Lower lobe of right lung (tissue), 2 donors: ENCODE measurements at regions not wholly inside any gene's neighbourhood (a gene's known extent, or its start where the extent isn't known, plus 50 kb on each side); places are given as distances from the start of the nearest gene placed in this dataset.
A peak's percentile ranks its signal among the peaks of the same experiment; 100 is the strongest.

Source experiments
- ATAC-seq, 2 donors: fragments of 200-7000 bp; cut with Tn5 transposase; one replicate each; pipeline ENCODE4 v1.9.1; 2020 to 2022; ENCODE audit warnings: mild to moderate bottlenecking in 2 of 2, moderate library complexity in 2 of 2
- DNase-seq: peaks from one replicate; pipeline ENCODE4 v3.0.0-alpha.2; 2020
- H3K27ac ChIP-seq: fragments of 200-600 bp; one replicate; pipeline ENCODE4 v1.8.0; 2022
- H3K27me3 ChIP-seq: fragments of 200-600 bp; one replicate; pipeline ENCODE4 v1.8.0; 2022; ENCODE audit warnings: low read depth
- H3K36me3 ChIP-seq: fragments of 200-600 bp; one replicate; pipeline ENCODE4 v1.8.0; 2022; ENCODE audit warnings: mild to moderate bottlenecking
- H3K4me1 ChIP-seq: fragments of 200-600 bp; one replicate; pipeline ENCODE4 v1.8.0; 2022
- H3K4me3 ChIP-seq: fragments of 200-600 bp; one replicate; pipeline ENCODE4 v1.8.0; 2022; ENCODE audit warnings: mild to moderate bottlenecking
- H3K9me3 ChIP-seq: fragments of 200-600 bp; one replicate; pipeline ENCODE4 v1.8.0; 2022
- intact Hi-C: fragments of 100-400 bp; cut with DNase I; formaldehyde crosslinking; loops from one replicate; pipeline ENCODE4 v1.11.0; 2022
- TF ChIP-seq, protein P1 (sequence below): fragments of 200-600 bp; IDR thresholded peaks from one replicate; pipeline ENCODE4 v1.8.0; 2022; ENCODE audit warnings: antibody characterized with exemption, mild to moderate bottlenecking
- donor health status: DM: no; HTN: yes; CAD: no; lungs with severe emphysema.

DNA sequence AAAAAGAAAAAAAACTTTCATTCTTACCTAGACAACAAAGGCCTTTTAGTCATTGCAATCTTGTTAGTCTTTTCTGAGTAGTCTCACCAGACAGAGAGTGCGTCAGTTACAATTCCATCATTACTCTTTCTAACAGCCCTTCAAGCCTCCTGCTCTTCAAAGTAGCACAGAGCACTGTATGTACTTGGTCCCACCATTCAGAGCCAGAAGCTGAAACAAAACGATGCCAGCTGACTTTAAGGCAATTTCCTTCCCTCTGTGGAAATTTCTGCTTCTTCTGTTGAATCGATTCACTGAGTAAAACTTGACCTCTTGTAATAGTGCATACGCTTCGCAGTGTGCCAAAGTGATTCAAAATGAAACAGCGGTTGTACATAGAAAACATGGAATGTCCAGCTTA, 57.7 kb upstream of the TENM3 start:
- TF ChIP-seq, protein P1, sequence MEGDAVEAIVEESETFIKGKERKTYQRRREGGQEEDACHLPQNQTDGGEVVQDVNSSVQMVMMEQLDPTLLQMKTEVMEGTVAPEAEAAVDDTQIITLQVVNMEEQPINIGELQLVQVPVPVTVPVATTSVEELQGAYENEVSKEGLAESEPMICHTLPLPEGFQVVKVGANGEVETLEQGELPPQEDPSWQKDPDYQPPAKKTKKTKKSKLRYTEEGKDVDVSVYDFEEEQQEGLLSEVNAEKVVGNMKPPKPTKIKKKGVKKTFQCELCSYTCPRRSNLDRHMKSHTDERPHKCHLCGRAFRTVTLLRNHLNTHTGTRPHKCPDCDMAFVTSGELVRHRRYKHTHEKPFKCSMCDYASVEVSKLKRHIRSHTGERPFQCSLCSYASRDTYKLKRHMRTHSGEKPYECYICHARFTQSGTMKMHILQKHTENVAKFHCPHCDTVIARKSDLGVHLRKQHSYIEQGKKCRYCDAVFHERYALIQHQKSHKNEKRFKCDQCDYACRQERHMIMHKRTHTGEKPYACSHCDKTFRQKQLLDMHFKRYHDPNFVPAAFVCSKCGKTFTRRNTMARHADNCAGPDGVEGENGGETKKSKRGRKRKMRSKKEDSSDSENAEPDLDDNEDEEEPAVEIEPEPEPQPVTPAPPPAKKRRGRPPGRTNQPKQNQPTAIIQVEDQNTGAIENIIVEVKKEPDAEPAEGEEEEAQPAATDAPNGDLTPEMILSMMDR, result no peak
- H3K27me3 ChIP-seq, result no peaks in the 10 kb centered on the region
- ATAC-seq (no peak), DNase-seq (no peak)
- H3K36me3 ChIP-seq, result no peaks in the 10 kb centered on the region
- no peak overlapping the region for H3K4me3 ChIP-seq
- no peaks in the 10 kb centered on the region for H3K9me3 ChIP-seq
- intact Hi-C loops, result no loop called here
- no peaks in the 10 kb centered on the region for H3K4me1 ChIP-seq
- H3K27ac ChIP-seq, result no peak overlapping the region

DNA sequence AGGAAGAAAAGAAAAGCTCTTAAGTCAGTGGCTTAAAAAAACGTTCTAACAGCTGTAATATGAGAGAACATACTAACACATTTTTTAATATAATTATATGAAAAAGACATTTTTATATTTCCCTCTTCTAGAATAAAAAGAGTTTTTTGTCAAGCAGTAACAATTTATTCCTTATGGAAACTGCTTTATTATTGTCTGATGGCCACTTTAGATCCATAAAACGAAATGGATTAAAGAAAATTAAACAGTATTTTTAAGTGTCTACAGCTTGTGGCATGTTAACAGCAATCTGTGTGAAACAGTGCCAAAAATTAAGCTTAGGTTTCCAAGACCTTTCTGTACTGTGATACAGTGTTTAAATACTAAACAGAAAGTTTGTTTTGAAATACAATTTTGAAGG, 55.5 kb upstream of the TENM3 start:
- intact Hi-C loops, result no loop called here
- DNase-seq (no peak), ATAC-seq (no peak)
- no peaks in the 10 kb centered on the region for H3K4me1 ChIP-seq
- H3K9me3 ChIP-seq, result no peaks in the 10 kb centered on the region
- H3K27ac ChIP-seq, result no peak overlapping the region
- H3K4me3 ChIP-seq, result no peak overlapping the region
- TF ChIP-seq, protein P1, result no peak
- no peaks in the 10 kb centered on the region for H3K27me3 ChIP-seq
- H3K36me3 ChIP-seq, result no peaks in the 10 kb centered on the region

DNA sequence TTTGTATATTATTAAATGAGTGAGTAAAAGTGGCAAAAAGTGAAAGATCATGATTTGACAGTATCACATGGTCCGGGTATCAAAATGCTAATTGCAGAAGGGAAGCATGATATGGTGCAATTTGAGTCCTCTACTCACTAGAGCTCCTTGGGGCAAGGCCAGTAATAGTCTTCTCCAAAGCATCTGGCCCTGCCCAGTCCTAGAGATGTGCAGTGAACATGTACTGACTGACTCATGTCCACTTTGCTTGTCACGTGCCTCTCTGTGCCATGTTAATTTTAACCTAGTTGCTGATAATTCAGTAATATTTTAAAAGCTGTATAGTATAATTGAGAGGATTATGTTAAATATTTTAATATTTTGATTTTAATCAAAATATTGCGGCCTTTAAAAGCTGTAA, 54.6 kb upstream of the TENM3 start:
- no peak for DNase-seq
- ATAC-seq, result no peak
- H3K4me3 ChIP-seq, result no peak overlapping the region
- no peaks in the 10 kb centered on the region for H3K36me3 ChIP-seq
- H3K27ac ChIP-seq, result no peak overlapping the region
- no peaks in the 10 kb centered on the region for H3K4me1 ChIP-seq
- TF ChIP-seq, protein P1, result no peak
- H3K9me3 ChIP-seq, result no peaks in the 10 kb centered on the region
- no peaks in the 10 kb centered on the region for H3K27me3 ChIP-seq
- intact Hi-C loops, result no loop called here

DNA sequence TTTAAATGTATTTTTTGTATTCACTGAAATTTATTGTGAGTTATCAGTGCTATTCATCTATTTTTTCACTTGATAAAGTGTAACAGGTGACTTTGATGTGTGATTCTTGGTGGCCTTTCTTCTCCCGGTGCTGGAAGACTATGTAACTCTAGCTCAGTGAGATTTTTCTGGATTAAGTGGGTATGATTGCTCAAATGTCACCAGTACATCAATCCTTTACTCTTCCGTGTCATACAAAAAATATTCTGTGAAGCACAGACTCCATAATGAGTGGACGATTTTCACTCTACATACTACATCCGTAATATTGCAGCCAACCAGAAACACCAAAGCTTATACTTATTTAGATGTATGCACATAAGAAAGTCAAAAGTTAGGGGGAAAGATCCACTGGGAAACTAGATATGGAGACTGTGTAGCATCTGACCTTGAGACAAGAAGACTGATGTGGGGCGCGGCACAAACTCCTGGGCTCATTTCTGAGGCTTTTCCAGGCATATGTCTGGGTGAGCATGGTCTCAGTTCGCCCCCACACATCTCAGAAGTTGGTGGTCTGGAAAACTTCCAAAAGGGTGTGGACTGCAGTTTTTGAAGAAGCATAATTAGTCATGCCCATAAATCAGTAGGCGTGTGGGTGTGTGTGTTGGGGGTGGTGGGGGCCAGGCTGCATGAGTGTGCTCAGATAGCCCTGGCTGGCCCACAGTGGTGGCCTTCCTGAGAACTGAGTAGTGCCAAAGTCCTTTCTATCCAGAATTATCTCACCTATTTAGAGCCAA, 53.9 kb upstream of the TENM3 start:
- DNase-seq (no peak), ATAC-seq (peak in 1 of 2 donors; percentile 37)
- H3K4me3 ChIP-seq, result no peak overlapping the region
- H3K4me1 ChIP-seq, result no peaks in the 10 kb centered on the region
- no peaks in the 10 kb centered on the region for H3K27me3 ChIP-seq
- no peaks in the 10 kb centered on the region for H3K9me3 ChIP-seq
- H3K27ac ChIP-seq, result no peak overlapping the region
- TF ChIP-seq, protein P1, result no peak
- intact Hi-C loops, result no loop called here
- H3K36me3 ChIP-seq, result no peaks in the 10 kb centered on the region

DNA sequence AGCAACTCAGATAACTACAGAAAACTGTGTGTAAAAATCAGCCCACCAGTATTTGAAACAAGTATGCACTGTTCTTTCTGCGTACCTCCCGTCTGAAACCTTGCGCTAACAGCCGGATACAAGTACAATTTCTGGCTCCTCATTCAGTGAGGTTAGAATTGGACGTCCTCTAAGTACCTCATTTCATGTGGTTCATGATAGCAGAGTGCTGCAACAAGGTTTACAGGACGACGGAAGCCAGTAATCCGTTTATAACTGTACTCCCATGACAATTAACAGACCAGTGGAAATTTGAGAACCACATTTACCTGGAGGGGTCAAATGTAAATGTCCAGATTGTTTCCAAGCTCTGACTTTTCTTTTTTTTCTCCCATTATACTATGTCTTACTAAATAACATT, 52.9 kb upstream of the TENM3 start:
- intact Hi-C loops, result no loop called here

More for the DNA sequence above, 52.9 kb upstream of the TENM3 start:
- H3K36me3 ChIP-seq, result no peaks in the 10 kb centered on the region
- H3K4me3 ChIP-seq, result no peak overlapping the region
- TF ChIP-seq, protein P1, result no peak
- no peaks in the 10 kb centered on the region for H3K4me1 ChIP-seq
- ATAC-seq, result no peak
- H3K9me3 ChIP-seq, result no peaks in the 10 kb centered on the region
- DNase-seq, result no peak
- no peaks in the 10 kb centered on the region for H3K27me3 ChIP-seq
- no peak overlapping the region for H3K27ac ChIP-seq
